A549 (cell line): ENCODE measurements at regions not wholly inside any gene's neighbourhood (a gene's known extent, or its start where the extent isn't known, plus 50 kb on each side); places are given as distances from the start of the nearest gene placed in this dataset.
"Not testable (repeated sequence)": the region's sequence is repeated elsewhere in the genome, so short reads cannot be mapped to it uniquely, and the experiment has no call there.

Experiments used
- ATAC-seq, 2 experiments: fragments of 200-7000 bp in 1 of 2; fragments of >200 bp in 1 of 2; cut with Nextera tagmentation in 1 of 2; cut with Tn5 transposase in 1 of 2; 3 replicates each; pipeline versions ENCODE4 v1.8.0 to v1.9.1; 2018 to 2020; ENCODE audit warnings: mild to moderate bottlenecking in 1 of 2, moderate library complexity in 1 of 2
- CTCF ChIA-PET: fragments of 300-600 bp; sonication (Branson Sonifier 250); formaldehyde crosslinking; extraction: SDS; loops from one replicate; lab custom pipeline; 2021; ENCODE audit warnings: antibody characterized with exemption, inconsistent platforms; lab: Yijun Ruan, JAX
- POLR2A ChIA-PET: fragments of 350-600 bp; formaldehyde crosslinking; extraction: SDS; loops from one replicate; lab custom pipeline; 2021; ENCODE audit warnings: antibody characterized with exemption, inconsistent platforms; lab: Yijun Ruan, JAX
- DNase-seq, 2 experiments: peaks; one replicate each; pipeline versions ENCODE4 v3.0.0 to v3.0.0-alpha.2; 2011 to 2016; ENCODE audit warnings: low read depth in 1 of 2, low spot score in 1 of 2
- FAIRE-seq: peaks from 2 replicates; lab custom pipeline; 2011; peaks lifted over from hg19 to GRCh38; lab: Jason Lieb, UNC
- H3K27ac ChIP-seq, 2 experiments: fragments of >200 bp; sonication (Bioruptor Twin); formaldehyde crosslinking; 3 replicates each; pipeline ENCODE4 v1.5.1; 2016 to 2017
- H3K4me1 ChIP-seq: fragments of >200 bp; sonication (Bioruptor Twin); formaldehyde crosslinking; 3 replicates; pipeline ENCODE4 v1.6.1; 2016
- H3K4me2 ChIP-seq: fragments of >200 bp; sonication (Bioruptor Twin); formaldehyde crosslinking; 3 replicates; pipeline ENCODE4 v1.6.1; 2016
- H3K4me3 ChIP-seq: fragments of >200 bp; sonication (Bioruptor Twin); formaldehyde crosslinking; 3 replicates; pipeline ENCODE4 v1.5.1; 2016
- H3K9me3 ChIP-seq: fragments of >200 bp; sonication (Bioruptor Twin); formaldehyde crosslinking; 3 replicates; pipeline ENCODE4 v1.6.1; 2016
- BHLHE40 ChIP-seq: IDR thresholded peaks from 2 replicates; pipeline ENCODE4 v1.6.1; 2012; ENCODE audit warnings: low read depth, low read length, inconsistent platforms
- EHMT2 ChIP-seq: fragments of 200-600 bp; sonication (generic); IDR thresholded peaks from 2 replicates; pipeline ENCODE4 v1.6.1; 2016; ENCODE audit warnings: antibody characterized with exemption, low read depth, mild to moderate bottlenecking, moderate library complexity
- FOSB ChIP-seq: fragments of 250-450 bp; sonication (Bioruptor Pico); IDR thresholded peaks from 2 replicates; pipeline ENCODE4 v1.5.0; 2020; ENCODE audit warnings: mild to moderate bottlenecking, moderate library complexity
- HDAC2 ChIP-seq: fragments of 200-600 bp; sonication (generic); IDR thresholded peaks from 2 replicates; pipeline ENCODE4 v1.6.1; 2016
- HOXB13 ChIP-seq: fragments of 250-450 bp; sonication (Bioruptor Pico); IDR thresholded peaks from 2 replicates; pipeline ENCODE4 v1.5.0; 2020; ENCODE audit warnings: low read depth, mild to moderate bottlenecking, moderate library complexity
- KDM1A ChIP-seq: fragments of 200-600 bp; sonication (generic); IDR thresholded peaks from 2 replicates; pipeline ENCODE4 v1.6.1; 2016; ENCODE audit warnings: low read depth, mild to moderate bottlenecking
- KDM5A ChIP-seq: fragments of 200-600 bp; sonication (generic); IDR thresholded peaks from 2 replicates; pipeline ENCODE4 v1.6.1; 2016; ENCODE audit warnings: antibody characterized with exemption, mild to moderate bottlenecking
- NR3C1 ChIP-seq: fragments of >200 bp; sonication (Bioruptor Twin); formaldehyde crosslinking; IDR thresholded peaks from 3 replicates; pipeline ENCODE4 v1.6.1; 2017
- PHF8 ChIP-seq: fragments of 200-600 bp; sonication (generic); IDR thresholded peaks from 2 replicates; pipeline ENCODE4 v1.6.1; 2016; ENCODE audit warnings: low read depth, mild to moderate bottlenecking, antibody characterized with exemption, moderate library complexity, borderline replicate concordance
- RAD21 ChIP-seq, 2 experiments: fragments of >200 bp in 1 of 2; sonication (Bioruptor Twin) in 1 of 2; formaldehyde crosslinking in 1 of 2; IDR thresholded peaks in 1 of 2; conservative IDR thresholded peaks in 1 of 2; 2 replicates in 1 of 2; 3 replicates in 1 of 2; pipeline ENCODE4 v1.6.1; 2012 to 2018; ENCODE audit warnings: inconsistent platforms in 1 of 2
- RARB ChIP-seq: fragments of 250-450 bp; sonication (Bioruptor Pico); IDR thresholded peaks from 2 replicates; pipeline ENCODE4 v1.8.0; 2021; ENCODE audit warnings: mild to moderate bottlenecking, moderate library complexity
- RFX5 ChIP-seq: fragments of 450-650 bp; IDR thresholded peaks from 2 replicates; pipeline ENCODE4 v1.7.1; 2014; ENCODE audit warnings: antibody characterized with exemption, mild to moderate bottlenecking, moderate library complexity
- RNF2 ChIP-seq: fragments of 200-600 bp; sonication (generic); IDR thresholded peaks from 2 replicates; pipeline ENCODE4 v1.6.1; 2016; ENCODE audit warnings: low read depth, mild to moderate bottlenecking, antibody characterized with exemption, moderate library complexity, borderline replicate concordance
- SMC3 ChIP-seq: fragments of >200 bp; sonication (Bioruptor Twin); formaldehyde crosslinking; IDR thresholded peaks from 3 replicates; pipeline ENCODE4 v1.6.1; 2018; ENCODE audit warnings: inconsistent platforms
- ZC3H11A ChIP-seq: fragments of 450-650 bp; IDR thresholded peaks from 2 replicates; pipeline ENCODE4 v1.6.1; 2014; ENCODE audit warnings: antibody characterized with exemption, mild to moderate bottlenecking
- ZFP36 ChIP-seq: fragments of 450-650 bp; IDR thresholded peaks from 2 replicates; pipeline ENCODE4 v1.6.1; 2014; ENCODE audit warnings: borderline replicate concordance; ENCODE audit not compliant: partially characterized antibody
- ZNF302 ChIP-seq: fragments of 250-450 bp; sonication (Bioruptor Pico); IDR thresholded peaks from 2 replicates; pipeline ENCODE4 v1.9.0; 2021; ENCODE audit warnings: inconsistent platforms, mild to moderate bottlenecking, moderate library complexity
- WGBS: methylation state at CpG from one replicate; pipeline ENCODE4 v1.1.6; 2017; ENCODE audit errors: missing lambda C conversion rate; 5-methylcytosine and 5-hydroxymethylcytosine counted together
- TF ChIP-seq, protein P1 (sequence below): IDR thresholded peaks from 2 replicates; pipeline ENCODE4 v1.6.1; 2012; ENCODE audit warnings: low read depth, borderline replicate concordance
- TF ChIP-seq, protein P2 (sequence below): fragments of 200-600 bp; sonication (generic); IDR thresholded peaks from 2 replicates; pipeline ENCODE4 v1.6.1; 2016; ENCODE audit warnings: antibody characterized with exemption, mild to moderate bottlenecking, moderate library complexity
- TF ChIP-seq, protein P3 (sequence below): IDR thresholded peaks from 2 replicates; pipeline ENCODE4 v1.6.1; 2012

DNA sequence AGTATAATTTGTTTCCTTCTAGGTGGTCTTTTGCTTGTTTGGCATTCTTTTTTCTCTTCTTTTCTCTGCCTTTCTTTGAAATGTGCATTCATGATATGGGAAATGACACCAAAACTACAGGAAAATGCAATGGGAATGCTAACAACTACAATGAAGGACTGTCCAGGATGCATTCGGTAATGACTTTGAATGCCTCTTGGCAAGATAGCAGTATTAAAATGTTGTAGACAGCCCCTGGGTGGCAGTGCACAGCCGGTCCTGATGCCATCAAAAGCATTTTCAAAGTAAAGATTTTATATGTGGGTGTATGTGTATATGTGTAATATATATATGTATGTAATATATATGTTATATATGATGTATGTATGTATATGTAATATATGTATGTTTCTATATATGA is 218.8 kb upstream of the MMS22L start:
- H3K4me1 ChIP-seq: no peaks in the 10 kb centered on the region
- TF ChIP-seq NR3C1 (no peak), RARB (CRISPR knock-in tag) (no peak), RFX5 (no peak), SMC3 (no peak), RNF2 (no peak), PHF8 (no peak)
- TF ChIP-seq, protein P1, sequence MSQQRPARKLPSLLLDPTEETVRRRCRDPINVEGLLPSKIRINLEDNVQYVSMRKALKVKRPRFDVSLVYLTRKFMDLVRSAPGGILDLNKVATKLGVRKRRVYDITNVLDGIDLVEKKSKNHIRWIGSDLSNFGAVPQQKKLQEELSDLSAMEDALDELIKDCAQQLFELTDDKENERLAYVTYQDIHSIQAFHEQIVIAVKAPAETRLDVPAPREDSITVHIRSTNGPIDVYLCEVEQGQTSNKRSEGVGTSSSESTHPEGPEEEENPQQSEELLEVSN: no peak
- TF ChIP-seq, protein P2, sequence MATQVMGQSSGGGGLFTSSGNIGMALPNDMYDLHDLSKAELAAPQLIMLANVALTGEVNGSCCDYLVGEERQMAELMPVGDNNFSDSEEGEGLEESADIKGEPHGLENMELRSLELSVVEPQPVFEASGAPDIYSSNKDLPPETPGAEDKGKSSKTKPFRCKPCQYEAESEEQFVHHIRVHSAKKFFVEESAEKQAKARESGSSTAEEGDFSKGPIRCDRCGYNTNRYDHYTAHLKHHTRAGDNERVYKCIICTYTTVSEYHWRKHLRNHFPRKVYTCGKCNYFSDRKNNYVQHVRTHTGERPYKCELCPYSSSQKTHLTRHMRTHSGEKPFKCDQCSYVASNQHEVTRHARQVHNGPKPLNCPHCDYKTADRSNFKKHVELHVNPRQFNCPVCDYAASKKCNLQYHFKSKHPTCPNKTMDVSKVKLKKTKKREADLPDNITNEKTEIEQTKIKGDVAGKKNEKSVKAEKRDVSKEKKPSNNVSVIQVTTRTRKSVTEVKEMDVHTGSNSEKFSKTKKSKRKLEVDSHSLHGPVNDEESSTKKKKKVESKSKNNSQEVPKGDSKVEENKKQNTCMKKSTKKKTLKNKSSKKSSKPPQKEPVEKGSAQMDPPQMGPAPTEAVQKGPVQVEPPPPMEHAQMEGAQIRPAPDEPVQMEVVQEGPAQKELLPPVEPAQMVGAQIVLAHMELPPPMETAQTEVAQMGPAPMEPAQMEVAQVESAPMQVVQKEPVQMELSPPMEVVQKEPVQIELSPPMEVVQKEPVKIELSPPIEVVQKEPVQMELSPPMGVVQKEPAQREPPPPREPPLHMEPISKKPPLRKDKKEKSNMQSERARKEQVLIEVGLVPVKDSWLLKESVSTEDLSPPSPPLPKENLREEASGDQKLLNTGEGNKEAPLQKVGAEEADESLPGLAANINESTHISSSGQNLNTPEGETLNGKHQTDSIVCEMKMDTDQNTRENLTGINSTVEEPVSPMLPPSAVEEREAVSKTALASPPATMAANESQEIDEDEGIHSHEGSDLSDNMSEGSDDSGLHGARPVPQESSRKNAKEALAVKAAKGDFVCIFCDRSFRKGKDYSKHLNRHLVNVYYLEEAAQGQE: no peak
- TF ChIP-seq, protein P3, sequence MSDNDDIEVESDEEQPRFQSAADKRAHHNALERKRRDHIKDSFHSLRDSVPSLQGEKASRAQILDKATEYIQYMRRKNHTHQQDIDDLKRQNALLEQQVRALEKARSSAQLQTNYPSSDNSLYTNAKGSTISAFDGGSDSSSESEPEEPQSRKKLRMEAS: no peak
- H3K27ac ChIP-seq: no peak overlapping the region
- no peaks in the 10 kb centered on the region for H3K9me3 ChIP-seq
- no peak overlapping the region for H3K4me2 ChIP-seq
- POLR2A ChIA-PET: no interaction called here
- FAIRE-seq (no peak), ATAC-seq (no peak), DNase-seq (no peak)
- WGBS: 36% methylated on average over 2 of the region's 2 CpGs
- no peak overlapping the region for H3K4me3 ChIP-seq
- CTCF ChIA-PET: no interaction called here

DNA sequence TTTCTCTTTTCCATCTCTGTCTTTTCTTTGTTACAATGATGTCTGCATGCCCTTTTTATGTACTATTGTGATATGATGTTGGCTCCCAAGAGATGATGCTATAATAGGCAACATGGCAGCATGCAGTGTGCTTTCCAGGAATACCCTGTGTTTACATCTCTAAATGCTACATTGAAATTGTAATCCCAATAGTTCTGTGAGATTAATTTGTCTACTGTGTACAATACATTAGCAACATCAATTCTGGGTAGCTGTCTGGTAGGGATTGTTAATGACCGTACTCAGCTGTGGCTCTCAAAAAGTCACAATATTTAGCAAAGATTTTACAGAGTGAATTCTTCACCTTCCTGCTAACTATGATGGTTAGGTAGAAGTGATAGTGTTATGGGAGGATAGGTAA is 225.6 kb upstream of the MMS22L start:
- CTCF ChIA-PET: no interaction called here
- H3K9me3 ChIP-seq: no peaks in the 10 kb centered on the region

DNA sequence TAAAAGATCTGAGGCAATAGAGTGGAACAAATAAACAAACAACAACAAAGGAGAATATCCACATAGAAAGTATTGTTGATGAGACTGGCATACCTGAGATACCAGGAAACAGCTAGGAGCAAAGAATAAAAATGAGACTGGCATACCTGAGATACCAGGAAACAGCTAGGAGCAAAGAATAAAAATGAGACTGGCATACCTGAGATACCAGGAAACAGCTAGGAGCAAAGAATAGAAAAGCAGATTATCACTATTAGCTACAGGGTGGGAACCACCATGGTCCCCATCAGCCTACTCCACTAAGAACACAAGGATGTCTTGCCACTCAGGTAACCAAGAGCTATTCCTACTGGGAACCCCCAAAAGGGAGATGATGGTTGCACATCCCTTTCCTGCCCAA is 230.2 kb upstream of the MMS22L start:
- POLR2A ChIA-PET, ATAC-seq, H3K9me3 ChIP-seq, FAIRE-seq, DNase-seq, H3K4me3 ChIP-seq, H3K27ac ChIP-seq, H3K4me2 ChIP-seq, CTCF ChIA-PET, H3K4me1 ChIP-seq: not testable (repeated sequence)

More for the DNA sequence above, 225.6 kb upstream of the MMS22L start:
- ATAC-seq (no peak), FAIRE-seq (no peak), DNase-seq (no peak)
- TF ChIP-seq RARB (CRISPR knock-in tag) (no peak), KDM1A (no peak)
- TF ChIP-seq, protein P2: no peak
- no peaks in the 10 kb centered on the region for H3K4me1 ChIP-seq
- no peak overlapping the region for H3K4me2 ChIP-seq
- POLR2A ChIA-PET: no interaction called here
- 59% methylated on average over 1 of the region's 1 CpG for WGBS
- no peak overlapping the region for H3K4me3 ChIP-seq
- H3K27ac ChIP-seq: no peak overlapping the region

GRCh38 chr6:97524811-97525210 is 241.8 kb upstream of the MMS22L start:
- H3K9me3 ChIP-seq: no peaks in the 10 kb centered on the region
- FAIRE-seq: no peak
- TF ChIP-seq ZC3H11A (no peak), FOSB (no peak), ZFP36 (no peak), EHMT2 (no peak), KDM5A (no peak), RARB (CRISPR knock-in tag) (no peak), RAD21 (conservative IDR thresholded peaks at IDR 0.05 in 1 of 2, IDR thresholded peaks at IDR 0.05 in 1 of 2) (no peak), BHLHE40 (no peak), ZNF302 (no peak), HDAC2 (no peak), HOXB13 (CRISPR knock-in tag) (no peak), NR3C1 (no peak)
- TF ChIP-seq, protein P1: no peak

More at GRCh38 chr6:97524811-97525210, 241.8 kb upstream of the MMS22L start:
- ATAC-seq (no peak), DNase-seq (no peak)
- ChIA-PET POLR2A (no interaction called here), CTCF (interaction anchor here (1.0 kb wide), 1 partner anchor 9 kb away, joined by 3 read pairs; no protein-coding TSS in a partner anchor)
- no peak overlapping the region for H3K4me2 ChIP-seq
- H3K4me3 ChIP-seq: no peak overlapping the region
- WGBS: 6% methylated on average over 4 of the region's 4 CpGs
- no peaks in the 10 kb centered on the region for H3K4me1 ChIP-seq
- H3K27ac ChIP-seq: no peak overlapping the region
